ENCODE measurements at regions not wholly inside any gene's neighbourhood (a gene's known extent, or its start where the extent isn't known, plus 50 kb on each side); places are given as distances from the start of the nearest gene placed in this dataset.

- H3K27me3 Mint-ChIP-seq, result no peaks in the 10 kb centered on the region
- ATAC-seq (replicated peaks; ENCODE audit: extremely low read depth, poor library complexity, severe bottlenecking), result no peak
- no peaks in the 10 kb centered on the region for H3K9me3 Mint-ChIP-seq
- H3K4me3 Mint-ChIP-seq, result no peak overlapping the region
- H3K27ac Mint-ChIP-seq (ENCODE audit: low read depth), result peak overlapping the region; percentile 55
- peaks cover 12% of the 10 kb centered on the region for H3K4me1 Mint-ChIP-seq
- peaks cover 6% of the 10 kb centered on the region for H3K36me3 Mint-ChIP-seq (ENCODE audit: insufficient read depth)
- DNase-seq (ENCODE audit: low spot score in 2 of 2), result peak; percentile 33 to 39
These were observed 1519.3 kb upstream of the TMEM132C start for GRCh38 chr12:126747530-126748149.

GRCh38 chr12:126752021-126752420 lies 1514.9 kb upstream of the TMEM132C start:
- Mint-ChIP-seq H3K9me3 (peaks cover 9% of the 10 kb centered on the region), H3K4me3 (no peak overlapping the region), H3K27me3 (no peaks in the 10 kb centered on the region), H3K27ac (ENCODE audit: low read depth) (no peak overlapping the region), H3K4me1 (peaks cover 23% of the 10 kb centered on the region), H3K36me3 (ENCODE audit: insufficient read depth) (peaks cover 11% of the 10 kb centered on the region)
- ATAC-seq (replicated peaks; ENCODE audit: extremely low read depth, poor library complexity, severe bottlenecking) (no peak), DNase-seq (ENCODE audit: low spot score in 2 of 2) (no peak)

DNA sequence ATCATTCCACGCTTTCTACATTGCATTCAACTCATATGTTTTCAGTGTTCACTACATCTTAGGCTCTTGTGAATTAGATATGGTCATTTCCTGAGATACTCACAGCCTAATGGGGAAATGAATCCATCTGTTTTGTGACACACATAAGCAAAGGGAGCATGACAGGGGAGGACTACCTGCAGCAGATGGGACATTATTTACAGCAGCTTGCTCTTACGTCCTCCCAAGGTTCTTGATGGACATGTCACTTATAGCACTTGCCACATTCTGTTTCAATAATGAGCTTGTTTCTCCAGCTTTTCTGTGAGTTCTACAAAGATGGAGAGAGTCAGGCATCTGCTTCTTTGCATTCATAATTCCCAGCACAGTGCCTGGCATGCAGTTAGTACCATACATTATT lies 1509.6 kb upstream of the TMEM132C start:
- Mint-ChIP-seq H3K27me3 (no peaks in the 10 kb centered on the region), H3K4me1 (peaks cover 31% of the 10 kb centered on the region), H3K27ac (ENCODE audit: low read depth) (no peak overlapping the region), H3K9me3 (peaks cover 9% of the 10 kb centered on the region), H3K36me3 (ENCODE audit: insufficient read depth) (peaks cover 17% of the 10 kb centered on the region), H3K4me3 (no peak overlapping the region)
- ATAC-seq (replicated peaks; ENCODE audit: extremely low read depth, poor library complexity, severe bottlenecking), result no peak
- DNase-seq (ENCODE audit: low spot score in 2 of 2), result no peak

DNA sequence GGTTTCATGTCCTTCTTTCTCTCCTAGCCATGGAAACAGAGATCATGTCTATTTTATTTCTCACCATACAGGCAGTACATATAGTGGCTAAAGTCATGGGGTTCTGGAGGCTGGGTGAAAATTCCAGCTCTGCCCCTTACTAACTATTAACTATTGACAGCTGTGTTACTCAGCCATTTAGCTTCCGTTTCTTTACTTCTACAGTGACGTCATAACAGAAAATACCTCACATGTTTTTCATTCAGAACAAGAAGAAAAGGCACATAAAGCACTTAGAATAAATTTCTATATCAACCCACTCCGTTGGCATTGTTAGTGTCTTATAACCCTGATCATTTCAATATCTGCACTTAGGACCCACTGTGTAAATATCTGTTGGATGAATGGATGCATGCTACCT lies 1506.9 kb upstream of the TMEM132C start:
- Mint-ChIP-seq H3K4me1 (peaks cover 38% of the 10 kb centered on the region), H3K4me3 (no peak overlapping the region), H3K27ac (ENCODE audit: low read depth) (peak overlapping the region; percentile 54), H3K9me3 (peaks cover 12% of the 10 kb centered on the region), H3K36me3 (ENCODE audit: insufficient read depth) (peaks cover 15% of the 10 kb centered on the region), H3K27me3 (no peaks in the 10 kb centered on the region)
- DNase-seq (ENCODE audit: low spot score in 2 of 2), result no peak
- ATAC-seq (replicated peaks; ENCODE audit: extremely low read depth, poor library complexity, severe bottlenecking), result no peak

DNA sequence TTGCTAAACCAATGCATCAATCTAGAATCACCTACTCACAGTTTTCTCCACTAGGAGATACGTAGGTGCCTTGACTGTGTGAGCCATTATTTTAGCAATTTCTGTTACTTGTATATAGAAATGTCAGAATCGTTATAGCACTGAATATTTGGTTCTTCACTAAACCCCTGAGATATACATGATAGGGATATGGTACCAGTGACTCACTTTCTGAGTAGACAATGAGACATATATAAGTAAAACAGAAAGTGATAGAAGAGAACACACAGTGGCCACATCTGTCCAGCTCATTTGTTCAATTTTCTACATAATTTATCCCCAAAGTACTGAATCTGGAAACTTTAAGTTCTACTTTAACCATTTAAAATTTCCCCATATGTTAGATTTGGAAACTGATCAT lies 1505.5 kb upstream of the TMEM132C start:
- no peak for ATAC-seq (replicated peaks; ENCODE audit: extremely low read depth, poor library complexity, severe bottlenecking)
- H3K36me3 Mint-ChIP-seq (ENCODE audit: insufficient read depth), result peaks cover 14% of the 10 kb centered on the region
- DNase-seq (ENCODE audit: low spot score in 2 of 2), result no peak
- H3K27me3 Mint-ChIP-seq, result no peaks in the 10 kb centered on the region
- no peak overlapping the region for H3K27ac Mint-ChIP-seq (ENCODE audit: low read depth)
- no peak overlapping the region for H3K4me3 Mint-ChIP-seq
- peaks cover 46% of the 10 kb centered on the region for H3K4me1 Mint-ChIP-seq
- peaks cover 12% of the 10 kb centered on the region for H3K9me3 Mint-ChIP-seq

DNA sequence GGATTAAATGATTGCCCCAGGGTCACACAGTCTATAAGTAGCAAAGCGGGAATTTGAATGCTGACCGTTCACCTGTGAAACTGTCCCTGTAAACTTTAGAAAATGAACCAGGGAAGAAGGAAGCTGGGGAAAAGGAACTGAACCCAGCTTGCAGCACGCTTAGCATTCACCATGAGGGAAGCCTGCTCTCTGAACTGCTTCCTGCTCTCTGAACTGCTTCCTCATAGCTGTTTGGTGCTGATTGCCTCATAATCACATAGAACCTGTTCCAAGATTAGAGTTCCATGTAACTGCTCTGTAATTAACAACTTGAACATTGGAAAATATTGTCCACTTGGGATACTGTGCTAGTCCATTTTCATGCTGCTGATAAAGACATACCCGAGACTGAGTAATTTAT lies 1504.8 kb upstream of the TMEM132C start:
- ATAC-seq (replicated peaks; ENCODE audit: extremely low read depth, poor library complexity, severe bottlenecking), result no peak
- Mint-ChIP-seq H3K9me3 (peaks cover 18% of the 10 kb centered on the region), H3K27ac (ENCODE audit: low read depth) (no peak overlapping the region), H3K36me3 (ENCODE audit: insufficient read depth) (peaks cover 18% of the 10 kb centered on the region), H3K4me1 (peaks cover 53% of the 10 kb centered on the region), H3K4me3 (peak overlapping the region; percentile 45), H3K27me3 (no peaks in the 10 kb centered on the region)
- DNase-seq (ENCODE audit: low spot score in 2 of 2), result no peak

- Mint-ChIP-seq H3K4me3 (peak overlapping the region; percentile 23), H3K36me3 (ENCODE audit: insufficient read depth) (peaks cover 18% of the 10 kb centered on the region), H3K27me3 (no peaks in the 10 kb centered on the region), H3K27ac (ENCODE audit: low read depth) (peak overlapping the region; percentile 18), H3K9me3 (peaks cover 18% of the 10 kb centered on the region), H3K4me1 (peaks cover 58% of the 10 kb centered on the region)
- ATAC-seq (replicated peaks; ENCODE audit: extremely low read depth, poor library complexity, severe bottlenecking) (peak; percentile 70), DNase-seq (ENCODE audit: low spot score in 2 of 2) (no peak)
These were observed 1503.6 kb upstream of the TMEM132C start for GRCh38 chr12:126763359-126763758.

GRCh38 chr12:126767334-126767733 lies 1499.6 kb upstream of the TMEM132C start:
- H3K36me3 Mint-ChIP-seq (ENCODE audit: insufficient read depth), result peaks cover 17% of the 10 kb centered on the region
- H3K4me1 Mint-ChIP-seq, result peaks cover 46% of the 10 kb centered on the region
- H3K27ac Mint-ChIP-seq (ENCODE audit: low read depth), result peak overlapping the region; percentile 61

GRCh38 chr12:126768517-126768916 lies 1498.5 kb upstream of the TMEM132C start:
- Mint-ChIP-seq H3K27me3 (no peaks in the 10 kb centered on the region), H3K4me3 (peak overlapping the region; percentile 55), H3K36me3 (ENCODE audit: insufficient read depth) (peaks cover 16% of the 10 kb centered on the region), H3K27ac (ENCODE audit: low read depth) (peak overlapping the region; percentile 75), H3K4me1 (peaks cover 41% of the 10 kb centered on the region), H3K9me3 (peaks cover 24% of the 10 kb centered on the region)
- no peak for DNase-seq (ENCODE audit: low spot score in 2 of 2)
- ATAC-seq (replicated peaks; ENCODE audit: extremely low read depth, poor library complexity, severe bottlenecking), result peak; percentile 55

More at GRCh38 chr12:126767334-126767733, 1499.6 kb upstream of the TMEM132C start:
- ATAC-seq (replicated peaks; ENCODE audit: extremely low read depth, poor library complexity, severe bottlenecking) (no peak), DNase-seq (ENCODE audit: low spot score in 2 of 2) (no peak)
- no peaks in the 10 kb centered on the region for H3K27me3 Mint-ChIP-seq
- H3K9me3 Mint-ChIP-seq, result peaks cover 24% of the 10 kb centered on the region
- peak overlapping the region; percentile 32 for H3K4me3 Mint-ChIP-seq

DNA sequence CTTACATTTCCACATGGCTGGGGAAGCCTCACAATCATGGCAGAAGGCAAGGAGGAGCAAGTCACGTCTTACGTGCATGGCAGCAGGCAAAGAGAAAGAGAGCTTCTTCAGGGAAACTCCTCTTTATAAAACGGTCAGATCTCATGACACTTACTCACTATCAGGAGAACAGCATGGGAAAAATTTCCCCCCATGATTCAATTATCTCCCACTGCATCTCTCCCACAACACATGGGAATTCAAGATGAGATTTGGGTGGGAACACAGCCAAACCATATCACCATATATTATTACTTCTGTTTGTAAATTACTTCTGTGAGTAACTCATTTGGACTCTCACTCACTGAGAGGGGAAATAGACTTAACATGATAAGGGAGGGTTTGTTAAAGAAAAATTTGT lies 1496.8 kb upstream of the TMEM132C start:
- Mint-ChIP-seq H3K27ac (ENCODE audit: low read depth) (peak overlapping the region; percentile 93), H3K9me3 (peaks cover 12% of the 10 kb centered on the region), H3K36me3 (ENCODE audit: insufficient read depth) (peaks cover 15% of the 10 kb centered on the region), H3K4me1 (peaks cover 34% of the 10 kb centered on the region), H3K4me3 (peak overlapping the region; percentile 64), H3K27me3 (no peaks in the 10 kb centered on the region)
- DNase-seq (ENCODE audit: low spot score in 2 of 2) (no peak), ATAC-seq (replicated peaks; ENCODE audit: extremely low read depth, poor library complexity, severe bottlenecking) (no peak)

DNA sequence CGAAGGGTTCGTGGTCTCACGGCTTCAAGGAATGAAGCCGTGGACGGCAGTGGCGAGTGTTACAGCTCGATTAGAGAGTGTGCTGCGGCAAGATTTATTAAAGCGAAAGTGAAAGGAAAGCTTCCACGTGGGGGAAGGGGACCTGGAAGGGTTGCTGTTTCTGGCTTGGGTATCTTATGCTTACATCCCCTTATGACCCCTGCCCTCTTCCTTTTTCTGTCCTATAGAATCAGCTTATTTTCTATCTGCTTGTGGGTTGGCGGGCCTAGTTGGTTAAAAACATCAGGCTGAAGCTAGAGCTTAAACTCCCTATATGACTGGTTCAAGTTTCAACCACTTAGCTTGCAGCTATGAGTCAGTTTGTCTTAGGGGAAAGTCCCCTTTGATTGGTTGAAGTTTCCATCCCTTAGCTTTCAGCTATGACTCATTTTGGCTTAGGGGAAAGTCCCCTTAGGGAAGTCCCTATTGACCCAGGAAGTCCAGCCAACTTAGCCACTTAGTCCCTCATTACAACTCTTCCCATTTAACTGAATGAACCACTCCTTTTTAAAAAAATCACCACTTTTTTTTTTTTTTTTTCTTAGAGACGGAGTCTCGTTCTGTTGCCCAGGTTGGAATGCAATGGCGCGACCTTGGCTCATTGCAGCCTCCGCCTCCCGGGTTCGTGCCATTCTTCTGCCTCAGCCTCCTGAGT lies 1494.7 kb upstream of the TMEM132C start:
- DNase-seq (ENCODE audit: low spot score in 2 of 2) (peak in 1 of 2 donors; percentile 57), ATAC-seq (replicated peaks; ENCODE audit: extremely low read depth, poor library complexity, severe bottlenecking) (peak; percentile 90)
- H3K27me3 Mint-ChIP-seq, result no peaks in the 10 kb centered on the region
- peaks cover 10% of the 10 kb centered on the region for H3K36me3 Mint-ChIP-seq (ENCODE audit: insufficient read depth)
- peaks cover 5% of the 10 kb centered on the region for H3K9me3 Mint-ChIP-seq
- H3K4me3 Mint-ChIP-seq, result peak overlapping the region; percentile 82
- peak overlapping the region; percentile 93 for H3K27ac Mint-ChIP-seq (ENCODE audit: low read depth)
- H3K4me1 Mint-ChIP-seq, result peaks cover 18% of the 10 kb centered on the region

DNA sequence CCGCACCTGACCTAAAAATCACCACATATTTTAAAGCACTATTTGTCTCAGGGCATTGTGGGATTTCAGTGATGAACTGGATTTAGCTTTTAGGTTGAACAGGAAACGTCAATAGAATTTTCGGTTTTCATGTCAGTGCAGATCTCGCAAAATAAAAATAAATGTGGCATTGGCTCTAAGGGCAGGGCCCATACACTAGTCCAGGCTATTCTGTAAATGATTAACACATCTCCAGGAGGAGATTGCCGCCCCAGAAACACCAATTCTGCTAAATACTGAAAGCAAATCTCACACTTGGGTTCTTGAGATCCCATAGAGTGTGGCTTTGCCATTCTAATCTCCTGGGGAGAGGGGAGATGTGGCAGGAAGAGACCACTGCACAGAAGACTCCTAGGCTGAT lies 1494.0 kb upstream of the TMEM132C start:
- ATAC-seq (replicated peaks; ENCODE audit: extremely low read depth, poor library complexity, severe bottlenecking), result no peak
- H3K4me3 Mint-ChIP-seq, result no peak overlapping the region
- H3K36me3 Mint-ChIP-seq (ENCODE audit: insufficient read depth), result peaks cover 10% of the 10 kb centered on the region

GRCh38 chr12:126773491-126773890 lies 1493.5 kb upstream of the TMEM132C start:
- Mint-ChIP-seq H3K4me1 (peaks cover 13% of the 10 kb centered on the region), H3K4me3 (no peak overlapping the region), H3K27me3 (no peaks in the 10 kb centered on the region), H3K36me3 (ENCODE audit: insufficient read depth) (peaks cover 10% of the 10 kb centered on the region), H3K27ac (ENCODE audit: low read depth) (peak overlapping the region; percentile 93), H3K9me3 (peaks cover 5% of the 10 kb centered on the region)
- ATAC-seq (replicated peaks; ENCODE audit: extremely low read depth, poor library complexity, severe bottlenecking) (no peak), DNase-seq (ENCODE audit: low spot score in 2 of 2) (no peak)

More for the DNA sequence above, 1494.0 kb upstream of the TMEM132C start:
- no peak for DNase-seq (ENCODE audit: low spot score in 2 of 2)
- Mint-ChIP-seq H3K27me3 (no peaks in the 10 kb centered on the region), H3K9me3 (peaks cover 5% of the 10 kb centered on the region), H3K4me1 (peaks cover 18% of the 10 kb centered on the region), H3K27ac (ENCODE audit: low read depth) (peak overlapping the region; percentile 93)
